K562 (cell line): ENCODE measurements at regions not wholly inside any gene's neighbourhood (a gene's known extent, or its start where the extent isn't known, plus 50 kb on each side); places are given as distances from the start of the nearest gene placed in this dataset.

ENCODE experiments used
- ATAC-seq: fragments of 200-7000 bp; cut with Tn5 transposase; 3 replicates; pipeline ENCODE4 v1.9.1; 2020; ENCODE audit warnings: moderate library complexity
- BruUV-seq: library from RNA; stranded (reverse); fragments of 400-500 nt; replicated peaks from 2 replicates; lab custom pipeline; 2021; lab: Mats Ljungman, UMichigan
- CTCF ChIA-PET: fragments of 300-600 bp; formaldehyde crosslinking; extraction: SDS; loops from one replicate; lab custom pipeline; 2021; ENCODE audit warnings: low intra/inter-chr PET ratio; lab: Yijun Ruan, JAX
- POLR2A ChIA-PET: fragments of 300-600, 350-650 bp; sonication (Branson Sonifier 250); formaldehyde crosslinking; extraction: SDS; loops from one replicate; lab custom pipeline; 2021; ENCODE audit warnings: antibody characterized with exemption, inconsistent platforms; lab: Yijun Ruan, JAX
- DNase-seq, 4 experiments: peaks; one replicate each; pipeline versions ENCODE4 v3.0.0 to v3.0.0-alpha.2; 2011 to 2018; ENCODE audit warnings: low spot score in 3 of 4, mixed read lengths in 3 of 4; ENCODE audit errors: extremely low read depth in 1 of 4
- FAIRE-seq: peaks from 2 replicates; lab custom pipeline; 2011; peaks lifted over from hg19 to GRCh38; lab: Jason Lieb, UNC
- H2AFZ ChIP-seq: 2 replicates; pipeline ENCODE4 v1.6.0; 2011; ENCODE audit warnings: low read depth, low read length, control low read depth, inconsistent platforms
- H3K27ac ChIP-seq: fragments of 200-600 bp; 3 replicates; pipeline ENCODE4 v1.8.0; 2011; ENCODE audit warnings: low read depth, mild to moderate bottlenecking, control low read depth, inconsistent platforms, low read length, moderate library complexity, mixed read lengths; ENCODE audit errors: extremely low read depth
- H3K27me3 ChIP-seq, 2 experiments: fragments of 300-600 bp in 1 of 2; 2 replicates in 1 of 2; 3 replicates in 1 of 2; pipeline versions ENCODE4 v1.6.0 to v1.8.0; 2011; ENCODE audit warnings: inconsistent platforms in 2 of 2, low read length in 2 of 2, mild to moderate bottlenecking in 1 of 2, mixed read lengths in 1 of 2, moderate library complexity in 1 of 2; ENCODE audit not compliant: control insufficient read depth in 2 of 2, insufficient read depth in 2 of 2
- H3K36me3 ChIP-seq: fragments of 300-600 bp; 3 replicates; pipeline ENCODE4 v1.8.0; 2011; ENCODE audit warnings: mild to moderate bottlenecking, low read length, inconsistent platforms; ENCODE audit not compliant: control insufficient read depth, insufficient read depth
- H3K4me1 ChIP-seq, 2 experiments: fragments of 200-600 bp in 1 of 2; replicated peaks in 1 of 2; 2 replicates in 1 of 2; 3 replicates in 1 of 2; pipeline versions ENCODE4 v1.5.1 to v1.8.0; 2011; ENCODE audit warnings: inconsistent platforms in 2 of 2, low read length in 2 of 2, mild to moderate bottlenecking in 1 of 2, mixed read lengths in 1 of 2, moderate library complexity in 1 of 2; ENCODE audit not compliant: control insufficient read depth in 2 of 2, insufficient read depth in 2 of 2
- H3K4me2 ChIP-seq: 2 replicates; pipeline ENCODE4 v1.6.1; 2011; ENCODE audit warnings: low read length, control low read depth, inconsistent platforms, mixed read lengths; ENCODE audit not compliant: insufficient read depth
- H3K4me3 ChIP-seq: fragments of 200-600 bp; sonication (generic), shearing (Covaris generic); 2 replicates; pipeline ENCODE4 v1.5.1; 2016; ENCODE audit warnings: control low read depth, inconsistent platforms
- H3K79me2 ChIP-seq: fragments of 200-600 bp; 3 replicates; pipeline ENCODE4 v1.8.0; 2011; ENCODE audit warnings: low read length, inconsistent platforms; ENCODE audit not compliant: control insufficient read depth, insufficient read depth
- H3K9ac ChIP-seq, 2 experiments: 2 replicates each; pipeline versions ENCODE4 v1.6.0 to v1.6.1; 2011; ENCODE audit warnings: low read depth in 2 of 2, low read length in 2 of 2, control low read depth in 1 of 2, inconsistent platforms in 1 of 2, mild to moderate bottlenecking in 1 of 2, mixed read lengths in 1 of 2; ENCODE audit not compliant: insufficient read depth in 1 of 2
- H3K9me1 ChIP-seq: one replicate; pipeline ENCODE4 v1.6.0; 2011; ENCODE audit warnings: inconsistent platforms, mild to moderate bottlenecking, low read length, moderate library complexity; ENCODE audit not compliant: control insufficient read depth, insufficient read depth
- H3K9me3 ChIP-seq: replicated peaks from 2 replicates; pipeline ENCODE4 v1.5.1; 2011; ENCODE audit warnings: low read depth, low read length, inconsistent platforms; ENCODE audit not compliant: control insufficient read depth, insufficient read depth
- H4K20me1 ChIP-seq: replicated peaks from 2 replicates; pipeline ENCODE4 v1.6.1; 2011; ENCODE audit warnings: low read length, inconsistent platforms, mixed read lengths; ENCODE audit not compliant: control insufficient read depth, insufficient read depth
- MTA3 ChIP-seq: fragments of 450-650 bp; formaldehyde crosslinking; IDR thresholded peaks from 2 replicates; pipeline ENCODE4 v1.6.1; 2017; ENCODE audit warnings: mild to moderate bottlenecking, borderline replicate concordance
- RBBP5 ChIP-seq: fragments of 200-600 bp; sonication (generic); IDR thresholded peaks from 2 replicates; pipeline ENCODE4 v1.6.1; 2012; ENCODE audit warnings: borderline replicate concordance, mild to moderate bottlenecking, low read length, control low read depth, inconsistent platforms; ENCODE audit not compliant: insufficient read depth, poor library complexity, severe bottlenecking
- SNRNP70 ChIP-seq: fragments of 200-400 bp; formaldehyde crosslinking; optimal IDR thresholded peaks from 2 replicates; pipeline ENCODE3; 2017; ENCODE audit warnings: low read depth, low read length
- TAF7 ChIP-seq: fragments of 450-650 bp; IDR thresholded peaks from 2 replicates; pipeline ENCODE4 v1.6.1; 2016; ENCODE audit warnings: missing genetic modification characterization, missing compliant biosample characterization
- ZNF644 ChIP-seq: fragments of 200-800 bp; sonication (Bioruptor generic); IDR thresholded peaks from 2 replicates; pipeline ENCODE4 v1.6.1; 2016; ENCODE audit warnings: low read depth, missing genetic modification characterization, missing compliant biosample characterization
- WGBS: fragments of 100-300 bp; shearing (Covaris generic); methylation state at CpG from one replicate; pipeline ENCODE4 v1.1.6; 2016; ENCODE audit warnings: low coverage, mixed read lengths; ENCODE audit not compliant: insufficient coverage; ENCODE audit errors: missing lambda C conversion rate; 5-methylcytosine and 5-hydroxymethylcytosine counted together
- in situ Hi-C: fragments of 300-500 bp; cut with MboI; formaldehyde crosslinking; loops from 4 replicates; pipeline ENCODE4 v1.15.0; 2018; ENCODE audit warnings: inconsistent platforms, mixed read lengths
- intact Hi-C: fragments of 100-400 bp; cut with micrococcal nuclease; formaldehyde crosslinking; loops from 2 replicates; pipeline ENCODE4 v1.14.2; 2022
- TF ChIP-seq, protein P1 (sequence below): sonication (generic); formaldehyde crosslinking; IDR thresholded peaks from 2 replicates; pipeline ENCODE4 v1.8.1; 2023; ENCODE audit warnings: mild to moderate bottlenecking, missing genetic modification reagents
- TF ChIP-seq, protein P2 (sequence below): fragments of 250-450 bp; sonication (Bioruptor Pico); IDR thresholded peaks from 2 replicates; pipeline ENCODE4 v1.5.0; 2021; ENCODE audit warnings: mild to moderate bottlenecking, borderline replicate concordance

DNA sequence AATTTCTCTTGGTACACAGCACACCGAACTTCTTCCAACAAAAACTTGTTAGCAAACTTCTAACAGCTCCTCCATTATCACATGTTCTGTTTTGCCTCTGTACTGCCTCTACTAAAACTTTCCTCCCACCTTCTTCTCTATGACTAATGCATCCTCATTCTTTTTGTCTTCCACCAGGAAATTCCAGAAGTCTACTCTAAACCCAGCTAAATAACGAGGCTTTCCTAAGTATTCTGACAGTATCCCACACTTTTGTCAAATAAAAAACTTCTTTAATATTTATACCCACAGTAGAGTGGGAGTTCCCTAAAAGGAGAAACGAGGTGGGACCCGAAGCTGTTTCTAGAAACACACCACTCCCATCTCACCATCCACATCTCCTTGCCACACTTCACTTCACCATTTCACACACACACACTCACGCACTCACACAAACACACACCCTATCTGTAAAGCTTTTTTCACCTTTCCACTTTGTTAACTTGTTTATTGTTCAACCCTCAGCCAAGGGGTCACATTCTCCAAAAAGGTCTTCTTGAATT lies 280.3 kb downstream of the ARAP2 start:
- no peaks in the 10 kb centered on the region for H3K27me3 ChIP-seq
- H3K4me3 ChIP-seq, result no peak overlapping the region
- FAIRE-seq (no peak), ATAC-seq (no peak), DNase-seq (no peak)
- POLR2A ChIA-PET, result no interaction called here
- TF ChIP-seq, protein P1, sequence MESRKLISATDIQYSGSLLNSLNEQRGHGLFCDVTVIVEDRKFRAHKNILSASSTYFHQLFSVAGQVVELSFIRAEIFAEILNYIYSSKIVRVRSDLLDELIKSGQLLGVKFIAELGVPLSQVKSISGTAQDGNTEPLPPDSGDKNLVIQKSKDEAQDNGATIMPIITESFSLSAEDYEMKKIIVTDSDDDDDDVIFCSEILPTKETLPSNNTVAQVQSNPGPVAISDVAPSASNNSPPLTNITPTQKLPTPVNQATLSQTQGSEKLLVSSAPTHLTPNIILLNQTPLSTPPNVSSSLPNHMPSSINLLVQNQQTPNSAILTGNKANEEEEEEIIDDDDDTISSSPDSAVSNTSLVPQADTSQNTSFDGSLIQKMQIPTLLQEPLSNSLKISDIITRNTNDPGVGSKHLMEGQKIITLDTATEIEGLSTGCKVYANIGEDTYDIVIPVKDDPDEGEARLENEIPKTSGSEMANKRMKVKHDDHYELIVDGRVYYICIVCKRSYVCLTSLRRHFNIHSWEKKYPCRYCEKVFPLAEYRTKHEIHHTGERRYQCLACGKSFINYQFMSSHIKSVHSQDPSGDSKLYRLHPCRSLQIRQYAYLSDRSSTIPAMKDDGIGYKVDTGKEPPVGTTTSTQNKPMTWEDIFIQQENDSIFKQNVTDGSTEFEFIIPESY, result no peak
- TF ChIP-seq TAF7 (tag), result no peak
- no peak for TF ChIP-seq ZNF644 (tag)
- no peak for TF ChIP-seq MTA3
- TF ChIP-seq, protein P2, sequence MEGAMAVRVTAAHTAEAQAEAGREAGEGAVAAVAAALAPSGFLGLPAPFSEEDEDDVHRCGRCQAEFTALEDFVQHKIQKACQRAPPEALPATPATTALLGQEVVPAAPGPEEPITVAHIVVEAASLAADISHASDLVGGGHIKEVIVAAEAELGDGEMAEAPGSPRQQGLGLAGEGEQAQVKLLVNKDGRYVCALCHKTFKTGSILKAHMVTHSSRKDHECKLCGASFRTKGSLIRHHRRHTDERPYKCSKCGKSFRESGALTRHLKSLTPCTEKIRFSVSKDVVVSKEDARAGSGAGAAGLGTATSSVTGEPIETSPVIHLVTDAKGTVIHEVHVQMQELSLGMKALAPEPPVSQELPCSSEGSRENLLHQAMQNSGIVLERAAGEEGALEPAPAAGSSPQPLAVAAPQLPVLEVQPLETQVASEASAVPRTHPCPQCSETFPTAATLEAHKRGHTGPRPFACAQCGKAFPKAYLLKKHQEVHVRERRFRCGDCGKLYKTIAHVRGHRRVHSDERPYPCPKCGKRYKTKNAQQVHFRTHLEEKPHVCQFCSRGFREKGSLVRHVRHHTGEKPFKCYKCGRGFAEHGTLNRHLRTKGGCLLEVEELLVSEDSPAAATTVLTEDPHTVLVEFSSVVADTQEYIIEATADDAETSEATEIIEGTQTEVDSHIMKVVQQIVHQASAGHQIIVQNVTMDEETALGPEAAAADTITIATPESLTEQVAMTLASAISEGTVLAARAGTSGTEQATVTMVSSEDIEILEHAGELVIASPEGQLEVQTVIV, result no peak
- no peak for TF ChIP-seq SNRNP70
- no peak for TF ChIP-seq RBBP5
- no peaks in the 10 kb centered on the region for H3K9me1 ChIP-seq
- CTCF ChIA-PET, result no interaction called here
- intact Hi-C loops (no loop called here), in situ Hi-C loops (no loop called here)
- H3K9ac ChIP-seq, result no peak overlapping the region
- no peaks in the 10 kb centered on the region for H3K4me1 ChIP-seq
- no peaks in the 10 kb centered on the region for H4K20me1 ChIP-seq
- H3K36me3 ChIP-seq, result no peaks in the 10 kb centered on the region
- no peak overlapping the region for H2AFZ ChIP-seq
- H3K4me2 ChIP-seq, result no peak overlapping the region
- H3K79me2 ChIP-seq, result no peaks in the 10 kb centered on the region
- H3K27ac ChIP-seq, result no peak overlapping the region
- 3% methylated on average over 5 of the region's 5 CpGs for WGBS
- no peaks in the 10 kb centered on the region for H3K9me3 ChIP-seq
- BruUV-seq, result no TSS peak
